BJ (cell line): ENCODE measurements at regions not wholly inside any gene's neighbourhood (a gene's known extent, or its start where the extent isn't known, plus 50 kb on each side); places are given as distances from the start of the nearest gene placed in this dataset.

Experiments
- CTCF ChIA-PET: fragments of 350-600 bp; formaldehyde crosslinking; extraction: SDS; loops from one replicate; lab custom pipeline; 2021; ENCODE audit warnings: antibody characterized with exemption, inconsistent platforms; lab: Yijun Ruan, JAX
- POLR2A ChIA-PET: fragments of 300-600 bp; sonication (Branson Sonifier 250); formaldehyde crosslinking; extraction: SDS; loops from one replicate; lab custom pipeline; 2021; ENCODE audit warnings: antibody characterized with exemption; lab: Charles Lee
- DNase-seq: peaks from one replicate; pipeline ENCODE4 v3.0.0-alpha.2; 2011; ENCODE audit warnings: low read depth
- H3K27me3 ChIP-seq: 2 replicates; pipeline ENCODE4 v1.6.0; 2011; ENCODE audit warnings: low read length; ENCODE audit not compliant: control insufficient read depth, insufficient read depth
- H3K36me3 ChIP-seq: 2 replicates; pipeline ENCODE4 v1.5.1; 2011; ENCODE audit warnings: low read length; ENCODE audit not compliant: control insufficient read depth, insufficient read depth
- H3K4me3 ChIP-seq: 2 replicates; pipeline ENCODE4 v1.5.1; 2011; ENCODE audit warnings: low read depth, mild to moderate bottlenecking, control low read depth, low read length
- CTCF ChIP-seq: IDR thresholded peaks from 2 replicates; pipeline ENCODE4 v1.5.1; 2011; ENCODE audit warnings: low read depth, mild to moderate bottlenecking, control low read depth, inconsistent platforms, low read length, moderate library complexity; ENCODE audit not compliant: insufficient read depth

- no peak for TF ChIP-seq CTCF
- Histone ChIP-seq H3K27me3 (no peaks in the 10 kb centered on the region), H3K4me3 (no peak overlapping the region), H3K36me3 (no peaks in the 10 kb centered on the region)
- POLR2A ChIA-PET: no interaction called here
- CTCF ChIA-PET: no interaction called here
- no peak for DNase-seq
These were observed 162.1 kb upstream of the AVPR1A start for GRCh38 chr12:63313139-63313538.

GRCh38 chr12:63308671-63309070 is 157.7 kb upstream of the AVPR1A start:
- Histone ChIP-seq H3K4me3 (no peak overlapping the region), H3K36me3 (no peaks in the 10 kb centered on the region), H3K27me3 (no peaks in the 10 kb centered on the region)
- POLR2A ChIA-PET: no interaction called here
- TF ChIP-seq CTCF: no peak
- DNase-seq: no peak
- CTCF ChIA-PET: no interaction called here

GRCh38 chr12:63307849-63308248 is 156.8 kb upstream of the AVPR1A start:
- H3K4me3 ChIP-seq: no peak overlapping the region
- H3K36me3 ChIP-seq: no peaks in the 10 kb centered on the region
- DNase-seq: no peak
- POLR2A ChIA-PET: no interaction called here
- CTCF ChIA-PET: no interaction called here
- H3K27me3 ChIP-seq: no peaks in the 10 kb centered on the region
- TF ChIP-seq CTCF: no peak

- no peak for TF ChIP-seq CTCF
- Histone ChIP-seq H3K27me3 (no peaks in the 10 kb centered on the region), H3K4me3 (no peak overlapping the region), H3K36me3 (no peaks in the 10 kb centered on the region)
- DNase-seq: no peak
- ChIA-PET CTCF (no interaction called here), POLR2A (no interaction called here)
These were observed 155.2 kb upstream of the AVPR1A start for GRCh38 chr12:63305901-63306875.

- H3K4me3 ChIP-seq: no peak overlapping the region
- POLR2A ChIA-PET: no interaction called here
- no peak for DNase-seq
- H3K36me3 ChIP-seq: no peaks in the 10 kb centered on the region
- TF ChIP-seq CTCF: no peak
- CTCF ChIA-PET: no interaction called here
- no peaks in the 10 kb centered on the region for H3K27me3 ChIP-seq
These were observed 153.9 kb upstream of the AVPR1A start for GRCh38 chr12:63304887-63305316.
